HG02798 (cell line): ENCODE measurements at regions not wholly inside any gene's neighbourhood (a gene's known extent, or its start where the extent isn't known, plus 50 kb on each side); places are given as distances from the start of the nearest gene placed in this dataset.
"Not testable (repeated sequence)": the region's sequence is repeated elsewhere in the genome, so short reads cannot be mapped to it uniquely, and the experiment has no call there.

ENCODE experiments used
- ATAC-seq: cut with Tn5 transposase; IDR thresholded peaks from one replicate; pipeline ENCODE4 v1.9.1; 2021; ENCODE audit warnings: mild to moderate bottlenecking; ENCODE audit not compliant: unreplicated experiment, poor library complexity

GRCh38 chrX:131696989-131697388 is 153.1 kb downstream of the OR13H1 start:
- ATAC-seq, result not testable (repeated sequence)

DNA sequence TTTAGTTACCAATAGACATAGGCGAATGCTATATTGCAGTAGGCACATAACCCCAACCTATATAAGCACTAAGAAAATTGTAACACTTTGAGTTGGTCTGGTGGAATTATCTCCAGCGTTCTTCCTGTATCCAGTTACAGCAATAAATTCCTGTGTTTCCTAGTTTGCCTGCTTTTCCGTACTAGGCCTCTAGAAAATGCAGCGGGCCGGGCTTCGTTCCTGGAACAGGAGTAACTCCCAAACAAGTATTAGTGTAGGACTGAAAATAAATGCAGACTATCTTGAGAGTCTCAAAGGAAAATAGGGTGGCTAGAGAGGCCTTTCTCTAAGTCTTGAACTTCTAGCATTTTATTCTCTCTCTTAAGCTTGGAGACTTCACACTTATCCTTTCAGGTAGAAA is 159.8 kb downstream of the OR13H1 start:
- ATAC-seq, result no peak

DNA sequence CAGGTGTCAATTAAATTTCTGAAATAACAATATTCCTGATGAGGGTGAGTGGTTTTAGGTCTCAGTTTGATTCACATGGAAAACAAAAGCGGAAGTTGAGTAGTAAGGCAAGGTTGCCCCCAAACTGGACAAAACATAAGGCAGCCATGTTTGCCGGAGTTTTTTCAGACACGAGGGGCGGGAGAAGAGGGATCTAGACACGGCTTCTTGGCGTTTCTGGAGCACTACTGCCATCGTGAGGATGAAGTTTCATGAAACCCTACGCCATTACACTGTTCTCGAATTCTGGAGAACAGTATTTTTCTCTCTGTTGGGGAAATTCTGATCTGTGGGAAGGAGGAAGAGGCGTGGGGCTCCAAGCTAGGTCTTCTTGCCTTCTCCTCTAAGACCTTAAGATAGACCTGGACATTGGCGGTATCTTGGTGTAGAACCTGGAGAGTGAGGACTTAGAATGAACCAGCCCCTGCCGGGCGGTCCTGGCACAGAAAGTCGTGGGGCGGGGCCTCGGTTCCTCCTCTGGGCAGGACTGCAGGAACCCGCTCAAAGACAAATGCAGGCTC is 160.3 kb downstream of the OR13H1 start:
- ATAC-seq, result no peak

DNA sequence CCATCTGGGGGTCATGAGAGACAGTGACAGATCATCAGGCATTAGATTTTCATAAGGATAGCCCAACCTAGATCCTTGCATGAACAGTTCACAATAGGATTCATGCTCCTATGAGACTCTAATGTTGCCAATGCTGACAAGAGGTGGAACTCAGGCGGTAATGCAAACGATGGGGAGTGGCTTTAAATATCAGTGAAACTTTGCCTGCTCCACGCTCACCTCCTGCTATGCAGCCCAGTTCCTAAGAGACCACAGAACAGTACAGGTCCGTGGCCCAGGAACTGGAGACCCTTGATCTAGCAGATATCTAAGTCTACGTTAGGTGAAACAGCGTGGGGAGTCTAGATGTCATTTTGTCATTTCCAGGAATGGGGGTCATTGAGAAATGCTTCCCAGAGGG is 165.7 kb downstream of the OR13H1 start:
- no peak for ATAC-seq

DNA sequence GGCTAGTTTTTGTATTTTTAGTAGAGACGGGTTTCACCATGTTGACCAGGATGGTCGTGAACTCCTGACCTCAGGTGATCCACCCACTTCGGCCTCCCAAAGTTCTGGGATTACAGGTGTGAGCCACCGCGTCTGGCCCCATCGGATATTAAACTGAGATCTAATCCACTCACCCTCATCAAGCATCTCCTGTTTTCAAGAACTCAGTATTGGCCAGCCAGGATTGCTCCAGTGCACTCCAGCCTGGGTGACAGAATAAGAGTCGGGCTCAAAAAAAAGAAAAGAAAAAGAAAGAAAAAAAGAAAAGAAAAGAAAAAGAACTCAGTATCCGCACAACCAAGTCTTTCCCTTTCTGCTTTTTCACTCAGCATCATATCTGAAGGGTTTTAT is 167.6 kb downstream of the OR13H1 start:
- no peak for ATAC-seq

DNA sequence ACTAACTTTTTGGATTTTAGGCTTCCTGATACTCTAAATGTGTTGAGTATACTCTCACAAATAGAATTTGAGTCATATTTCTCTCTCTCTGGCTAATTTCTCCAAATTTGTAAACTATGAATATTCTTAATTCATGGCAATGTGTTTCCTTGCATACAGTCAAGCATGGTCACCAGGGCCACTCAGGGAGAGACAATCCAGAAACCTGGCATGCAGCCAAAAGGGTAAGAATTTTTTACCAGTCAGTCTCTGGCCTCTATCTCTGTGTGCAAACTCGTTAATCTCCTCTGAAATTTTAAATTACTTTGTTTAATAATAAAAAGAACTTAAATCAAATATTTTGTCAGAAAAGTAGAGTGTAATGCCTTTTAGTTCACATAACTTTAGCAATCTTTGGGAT is 179.8 kb downstream of the OR13H1 start:
- ATAC-seq, result no peak

DNA sequence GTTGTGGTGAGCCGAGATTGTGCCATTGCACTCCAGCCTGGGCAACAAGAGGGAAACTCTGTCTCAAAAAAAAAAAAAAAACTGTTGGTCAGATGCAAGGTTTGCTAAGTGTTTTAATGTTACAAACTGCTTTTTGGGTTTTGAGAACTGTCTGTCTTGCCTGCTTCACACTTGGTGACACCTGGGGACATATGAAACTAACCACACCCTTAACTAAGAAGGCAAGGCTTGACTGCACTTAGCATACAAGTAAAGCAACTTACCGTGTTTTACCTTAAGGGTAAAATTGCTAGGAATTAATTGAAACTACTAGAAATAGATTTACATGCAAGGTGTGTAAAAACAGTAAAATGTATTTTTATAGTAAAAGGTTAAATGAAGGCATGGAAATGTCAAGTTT is 180.4 kb downstream of the OR13H1 start:
- ATAC-seq, result no peak

GRCh38 chrX:131725001-131725654 is 181.3 kb downstream of the OR13H1 start:
- ATAC-seq, result no peak

DNA sequence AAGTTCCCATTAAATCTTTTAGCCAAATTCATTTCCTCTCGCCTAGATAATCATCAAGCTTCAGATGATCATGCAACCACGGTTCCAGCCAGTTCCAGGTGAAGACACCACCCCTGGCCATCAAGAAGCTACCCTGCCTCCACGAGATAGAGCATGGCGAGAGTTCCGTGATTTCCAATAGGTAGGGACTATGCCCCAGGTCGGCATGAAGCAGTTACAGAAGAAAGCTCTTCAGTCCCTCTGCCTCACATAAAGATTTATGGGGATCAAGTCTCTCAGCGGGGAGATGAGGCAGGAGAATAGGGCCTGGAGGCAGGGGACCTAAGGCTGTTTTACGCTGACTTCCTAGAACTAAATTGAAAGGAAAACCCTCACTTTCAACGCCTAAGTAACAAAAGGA is 183.9 kb downstream of the OR13H1 start:
- no peak for ATAC-seq

DNA sequence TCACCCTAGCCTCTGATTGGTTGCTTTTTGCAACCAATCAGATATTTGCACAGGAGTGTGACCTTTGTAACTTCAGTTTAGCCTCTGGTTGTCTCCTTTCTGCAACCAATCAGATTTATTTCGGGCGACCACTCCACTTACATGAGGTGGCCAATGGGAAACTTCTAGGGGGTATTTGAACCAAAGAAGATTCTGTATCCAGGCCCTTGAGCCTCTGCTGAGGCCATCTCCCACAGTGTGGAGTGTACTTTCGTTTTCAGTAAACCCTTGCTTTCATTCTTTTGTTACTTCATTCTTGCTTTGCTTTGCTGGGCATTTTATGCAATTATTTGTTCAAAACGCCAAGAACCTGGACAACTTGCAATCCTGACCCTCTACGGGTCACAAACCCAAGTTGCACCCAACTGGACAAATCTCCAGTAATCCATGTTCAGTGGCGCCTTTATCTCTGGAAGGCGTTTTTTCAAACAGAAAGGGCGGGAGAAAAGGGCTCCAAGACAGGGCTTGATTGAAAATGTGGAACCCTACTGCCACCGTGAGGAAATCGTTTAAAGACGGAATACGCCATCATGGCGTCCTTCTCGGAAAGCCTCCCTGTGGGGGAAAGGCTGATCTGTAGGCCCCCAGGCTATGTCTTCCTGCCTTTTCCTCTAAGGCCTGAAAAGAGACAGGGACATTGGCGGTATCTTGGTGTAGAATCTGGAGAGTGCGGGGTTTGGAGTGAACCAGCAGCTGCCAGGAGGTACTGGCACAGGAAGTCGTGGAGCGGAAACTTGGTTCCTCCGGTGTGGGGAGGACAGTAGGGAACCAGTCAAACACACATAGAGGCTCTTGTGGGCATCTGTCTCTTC is 184.6 kb downstream of the OR13H1 start:
- ATAC-seq, result no peak

- ATAC-seq, result no peak
These were observed 185.4 kb downstream of the OR13H1 start for GRCh38 chrX:131729295-131729694.

- no peak for ATAC-seq
These were observed 190.7 kb downstream of the OR13H1 start for GRCh38 chrX:131734621-131735020.

DNA sequence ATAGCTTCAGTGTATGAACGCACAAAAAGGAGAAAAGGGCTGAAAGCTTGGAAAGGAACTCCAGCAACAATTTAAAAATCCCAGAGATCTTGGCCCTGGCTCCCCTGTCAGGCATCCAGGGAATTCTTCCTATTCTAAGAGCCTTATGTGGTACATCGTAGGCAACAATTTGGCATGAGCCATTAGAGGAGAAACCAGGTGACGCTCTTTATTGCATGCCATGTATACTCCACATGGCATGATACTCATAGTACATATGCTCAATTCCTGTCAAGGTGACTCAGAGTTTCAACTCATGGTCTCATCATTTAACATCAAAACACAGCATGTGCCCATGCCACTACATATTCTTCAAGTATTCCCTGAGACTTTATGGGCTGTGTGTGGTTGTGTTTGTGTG is 191.3 kb downstream of the OR13H1 start:
- no peak for ATAC-seq

DNA sequence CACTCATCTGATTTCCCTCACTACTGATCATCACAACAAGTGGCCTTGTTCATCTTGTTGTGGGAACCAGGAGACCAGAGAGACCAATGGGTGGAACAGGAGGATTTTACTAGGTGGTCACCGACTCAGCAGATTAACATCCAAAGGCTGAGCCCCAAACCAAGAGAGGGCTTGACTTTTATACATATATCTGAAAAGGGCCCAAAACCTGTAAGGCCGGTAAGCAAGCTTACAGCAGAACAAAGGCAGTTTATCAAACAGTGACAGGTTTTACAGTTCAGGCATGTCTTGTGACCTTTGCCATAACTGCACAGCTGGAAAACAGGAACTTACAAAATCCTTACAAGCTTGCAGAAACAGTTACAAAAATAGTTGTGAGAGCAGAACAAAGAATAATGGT is 195.9 kb downstream of the OR13H1 start:
- ATAC-seq, result no peak

DNA sequence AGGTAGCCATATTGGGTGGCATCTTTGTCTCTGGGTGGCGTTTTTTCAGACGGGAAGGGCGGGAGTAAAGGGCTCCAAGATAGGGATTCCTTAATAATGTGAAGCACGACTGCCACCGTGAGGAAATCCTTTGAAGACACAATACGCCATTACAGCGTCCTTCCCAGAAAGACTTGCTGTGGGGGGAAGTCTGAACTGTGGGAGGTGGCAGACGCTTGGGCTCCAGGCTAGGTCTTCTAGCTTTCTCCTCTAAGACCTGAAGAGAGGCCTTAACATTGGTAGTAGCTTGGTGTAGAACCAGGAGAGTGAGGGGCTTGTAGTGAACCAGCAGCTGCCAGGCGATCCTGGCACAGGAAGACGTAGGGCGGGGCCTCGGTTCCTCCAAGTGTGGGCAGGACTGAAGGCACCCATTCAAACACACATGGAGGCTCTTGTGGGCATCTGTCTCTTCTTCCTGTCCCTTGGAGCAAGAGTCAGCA is 197.3 kb downstream of the OR13H1 start:
- no peak for ATAC-seq

GRCh38 chrX:131745942-131746489 is 202.1 kb downstream of the OR13H1 start:
- no peak for ATAC-seq

DNA sequence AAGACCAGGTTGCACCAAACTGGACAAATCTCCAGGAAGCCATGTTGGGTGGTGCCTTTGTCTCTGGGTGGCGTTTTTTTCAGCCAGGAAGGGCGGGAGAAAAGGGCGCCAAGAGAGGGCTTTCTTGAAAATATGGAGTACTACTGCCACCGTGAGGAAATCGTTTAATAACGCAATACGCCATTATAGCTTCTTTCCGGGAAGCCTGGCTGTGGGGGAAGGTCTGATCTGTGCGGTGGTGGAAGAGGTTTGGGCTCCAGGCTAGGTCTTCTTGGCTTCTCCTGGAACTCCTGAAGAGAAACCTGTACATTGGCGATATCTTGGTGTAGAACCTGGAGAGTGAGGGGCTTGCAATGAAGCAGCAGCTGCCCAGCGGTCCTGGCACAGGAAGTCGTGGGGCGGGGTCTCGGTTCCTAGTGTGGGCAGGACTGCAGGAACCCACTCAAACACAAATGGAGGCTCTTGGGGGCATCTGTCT is 202.7 kb downstream of the OR13H1 start:
- ATAC-seq, result no peak

DNA sequence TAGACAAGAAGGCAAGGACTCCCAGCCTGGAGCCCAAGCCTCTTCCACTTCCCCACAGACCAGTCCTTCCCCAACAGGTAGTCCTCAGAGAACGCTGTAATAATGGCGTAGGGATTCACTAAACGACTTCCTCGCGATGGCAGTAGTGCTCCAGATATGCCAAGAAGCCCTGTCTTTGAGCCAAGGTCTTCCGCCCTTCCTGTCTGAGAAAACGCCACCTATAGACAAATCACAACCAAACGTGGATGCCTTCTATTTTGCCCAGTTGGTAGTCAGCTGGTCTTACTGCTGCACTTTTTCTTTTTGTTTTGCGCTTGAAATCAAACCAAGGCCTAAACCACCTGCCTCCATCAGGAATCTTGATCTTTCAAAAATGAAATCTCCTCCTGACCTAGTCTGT is 203.3 kb downstream of the OR13H1 start:
- no peak for ATAC-seq

- ATAC-seq, result no peak
These were observed 208.8 kb downstream of the OR13H1 start for GRCh38 chrX:131752493-131753198.

GRCh38 chrX:131762802-131763234 is 218.9 kb downstream of the OR13H1 start:
- ATAC-seq, result no peak
